ENCODE measurements at regions not wholly inside any gene's neighbourhood (a gene's known extent, or its start where the extent isn't known, plus 50 kb on each side); places are given as distances from the start of the nearest gene placed in this dataset.

DNA sequence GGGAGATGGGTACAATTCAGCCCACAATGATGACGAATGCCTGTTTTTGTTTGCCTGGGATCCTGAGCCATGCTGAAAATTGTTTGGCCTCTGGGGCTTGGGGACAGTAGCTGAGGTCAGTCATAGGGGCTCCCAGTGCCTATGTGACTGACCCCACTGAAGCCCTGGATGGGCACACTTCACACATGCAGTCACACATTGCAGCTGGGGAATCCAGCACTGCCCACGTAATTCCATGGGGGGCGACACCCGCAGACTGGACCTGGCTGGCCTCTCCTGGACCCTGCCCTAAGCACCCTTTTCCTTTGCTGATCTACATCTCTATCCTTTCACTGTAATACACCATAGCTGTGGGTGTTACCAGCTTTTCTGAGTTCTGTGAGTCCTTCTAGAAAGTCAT lies 295.2 kb upstream of the HS6ST1 start:
- TF ChIP-seq, protein P1, sequence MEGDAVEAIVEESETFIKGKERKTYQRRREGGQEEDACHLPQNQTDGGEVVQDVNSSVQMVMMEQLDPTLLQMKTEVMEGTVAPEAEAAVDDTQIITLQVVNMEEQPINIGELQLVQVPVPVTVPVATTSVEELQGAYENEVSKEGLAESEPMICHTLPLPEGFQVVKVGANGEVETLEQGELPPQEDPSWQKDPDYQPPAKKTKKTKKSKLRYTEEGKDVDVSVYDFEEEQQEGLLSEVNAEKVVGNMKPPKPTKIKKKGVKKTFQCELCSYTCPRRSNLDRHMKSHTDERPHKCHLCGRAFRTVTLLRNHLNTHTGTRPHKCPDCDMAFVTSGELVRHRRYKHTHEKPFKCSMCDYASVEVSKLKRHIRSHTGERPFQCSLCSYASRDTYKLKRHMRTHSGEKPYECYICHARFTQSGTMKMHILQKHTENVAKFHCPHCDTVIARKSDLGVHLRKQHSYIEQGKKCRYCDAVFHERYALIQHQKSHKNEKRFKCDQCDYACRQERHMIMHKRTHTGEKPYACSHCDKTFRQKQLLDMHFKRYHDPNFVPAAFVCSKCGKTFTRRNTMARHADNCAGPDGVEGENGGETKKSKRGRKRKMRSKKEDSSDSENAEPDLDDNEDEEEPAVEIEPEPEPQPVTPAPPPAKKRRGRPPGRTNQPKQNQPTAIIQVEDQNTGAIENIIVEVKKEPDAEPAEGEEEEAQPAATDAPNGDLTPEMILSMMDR (IDR thresholded peaks at IDR 0.05; ENCODE audit: poor library complexity) = no peak
- no peak for TF ChIP-seq EZH2 (IDR thresholded peaks at IDR 0.05; ENCODE audit: borderline replicate concordance)
